ENCODE measurements at regions not wholly inside any gene's neighbourhood (a gene's known extent, or its start where the extent isn't known, plus 50 kb on each side); places are given as distances from the start of the nearest gene placed in this dataset.

DNA sequence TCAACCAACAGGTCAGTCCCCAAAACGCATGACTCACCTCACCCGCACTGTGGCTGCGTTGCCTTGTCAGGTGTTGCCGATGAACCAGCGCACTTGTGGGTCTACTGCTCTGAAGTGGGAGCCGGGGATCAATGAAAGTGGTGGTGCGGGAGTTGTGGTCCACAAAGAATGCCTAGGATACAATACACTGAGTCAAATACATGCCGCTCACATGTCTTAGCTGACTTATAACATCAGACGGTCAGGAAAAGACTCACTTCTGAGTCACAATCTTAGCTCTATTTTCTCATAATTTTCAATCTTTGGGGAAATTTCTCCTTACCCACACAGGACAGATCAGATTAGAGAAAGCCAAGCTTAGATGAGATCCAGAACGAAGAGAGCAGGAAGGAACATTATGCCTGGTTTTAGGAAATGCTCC, 107.1 kb upstream of the STK17B start:
- Histone ChIP-seq H3K36me3 (replicated peaks in 1 of 2; ENCODE audit: control extremely low read depth in 1 of 2, control insufficient read depth in 1 of 2, extremely low read depth in 1 of 2, insufficient read depth in 2 of 2, low read length in 1 of 2) (no peaks in the 10 kb centered on the region), H2AFZ (ENCODE audit: insufficient read depth, low read depth, low read length, poor library complexity, severe bottlenecking) (no peak overlapping the region), H4K20me1 (ENCODE audit: control insufficient read depth, insufficient read depth, low read length, poor library complexity, severe bottlenecking) (no peaks in the 10 kb centered on the region), H3K4me3 (ENCODE audit: control extremely low read depth in 1 of 5, extremely low read depth in 1 of 5, insufficient read depth in 1 of 5, low read depth in 2 of 5, low read length in 4 of 5) (no peak overlapping the region), H3K9ac (ENCODE audit: low read length) (no peak overlapping the region), H3K27ac (ENCODE audit: low read length in 2 of 2) (no peak overlapping the region), H3K4me1 (ENCODE audit: control insufficient read depth in 2 of 2, insufficient read depth in 2 of 2, low read length in 2 of 2) (peaks cover 40 to 43% of the 10 kb centered on the region in 2 donors), H3K79me2 (ENCODE audit: control insufficient read depth, insufficient read depth, low read length) (peaks cover 58% of the 10 kb centered on the region), H3K9me3 (ENCODE audit: control extremely low read depth in 1 of 3, control insufficient read depth in 2 of 3, insufficient read depth in 1 of 3, low read length in 2 of 3) (peaks cover 0 to 1% (median 0%) of the 10 kb centered on the region in 3 donors), H3K27me3 (replicated peaks in 1 of 4; ENCODE audit: control extremely low read depth in 1 of 4, control insufficient read depth in 3 of 4, insufficient read depth in 4 of 4, low read length in 3 of 4) (no peaks in the 10 kb centered on the region), H3K4me2 (replicated peaks; ENCODE audit: low read depth, low read length, poor library complexity, severe bottlenecking) (no peak overlapping the region)
- TF ChIP-seq EZH2 (IDR thresholded peaks at IDR 0.05; ENCODE audit: borderline replicate concordance, insufficient read depth, low read depth, low read length, poor library complexity, severe bottlenecking): no peak
- TF ChIP-seq, protein P1, sequence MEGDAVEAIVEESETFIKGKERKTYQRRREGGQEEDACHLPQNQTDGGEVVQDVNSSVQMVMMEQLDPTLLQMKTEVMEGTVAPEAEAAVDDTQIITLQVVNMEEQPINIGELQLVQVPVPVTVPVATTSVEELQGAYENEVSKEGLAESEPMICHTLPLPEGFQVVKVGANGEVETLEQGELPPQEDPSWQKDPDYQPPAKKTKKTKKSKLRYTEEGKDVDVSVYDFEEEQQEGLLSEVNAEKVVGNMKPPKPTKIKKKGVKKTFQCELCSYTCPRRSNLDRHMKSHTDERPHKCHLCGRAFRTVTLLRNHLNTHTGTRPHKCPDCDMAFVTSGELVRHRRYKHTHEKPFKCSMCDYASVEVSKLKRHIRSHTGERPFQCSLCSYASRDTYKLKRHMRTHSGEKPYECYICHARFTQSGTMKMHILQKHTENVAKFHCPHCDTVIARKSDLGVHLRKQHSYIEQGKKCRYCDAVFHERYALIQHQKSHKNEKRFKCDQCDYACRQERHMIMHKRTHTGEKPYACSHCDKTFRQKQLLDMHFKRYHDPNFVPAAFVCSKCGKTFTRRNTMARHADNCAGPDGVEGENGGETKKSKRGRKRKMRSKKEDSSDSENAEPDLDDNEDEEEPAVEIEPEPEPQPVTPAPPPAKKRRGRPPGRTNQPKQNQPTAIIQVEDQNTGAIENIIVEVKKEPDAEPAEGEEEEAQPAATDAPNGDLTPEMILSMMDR (IDR thresholded peaks at IDR 0.05): no peak
- Mint-ChIP-seq H3K27ac (no peak overlapping the region), H3K9me3 (ENCODE audit: insufficient read depth) (no peaks in the 10 kb centered on the region), H3K27me3 (no peaks in the 10 kb centered on the region), H3K4me3 (no peak overlapping the region), H3K4me1 (peaks cover 40% of the 10 kb centered on the region)
- ChIA-PET CTCF (interaction anchor here (0.7 to 7.0 kb wide), 18 partner anchors 13 to 200 kb away, joined by 3 to 109 read pairs (median 4); partner anchors contain the start of gene STK17B), POLR2A (interaction anchor here (1.2 kb wide), 1 partner anchor 199 kb away, joined by 5 read pairs; no protein-coding TSS in a partner anchor)
- 93% methylated on average over 8 of the region's 10 CpGs for WGBS (ENCODE audit: insufficient coverage)
- ATAC-seq (ENCODE audit: low read depth): no peak
- intact Hi-C loops (cut with micrococcal nuclease): no loop called here
- no peak for DNase-seq

DNA sequence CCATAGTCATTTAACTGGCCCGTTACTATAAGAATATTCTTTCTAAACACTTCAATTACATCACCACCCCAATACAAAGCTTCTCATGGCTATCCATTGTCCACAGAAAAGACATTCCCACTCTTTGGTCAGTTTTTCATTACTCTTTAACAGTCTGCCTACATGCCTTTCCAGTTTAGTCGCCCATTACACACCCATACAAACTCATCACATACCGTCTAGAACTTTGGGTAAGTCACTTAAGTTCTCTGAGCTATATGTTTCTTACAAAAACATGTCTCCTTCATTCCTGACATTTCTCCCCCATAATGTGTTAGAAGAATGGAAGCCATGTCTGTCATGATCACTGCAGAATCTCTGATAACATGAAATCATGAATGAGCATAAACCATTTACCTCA, 108.2 kb upstream of the STK17B start:
- peaks cover 33 to 37% of the 10 kb centered on the region in 2 donors for H3K4me1 ChIP-seq (ENCODE audit: control insufficient read depth in 2 of 2, insufficient read depth in 2 of 2, low read length in 2 of 2)
- intact Hi-C loops (cut with micrococcal nuclease): no loop called here
- DNase-seq (no peak), ATAC-seq (ENCODE audit: low read depth) (no peak)
- no peaks in the 10 kb centered on the region for H3K36me3 ChIP-seq (replicated peaks in 1 of 2; ENCODE audit: control extremely low read depth in 1 of 2, control insufficient read depth in 1 of 2, extremely low read depth in 1 of 2, insufficient read depth in 2 of 2, low read length in 1 of 2)
- H3K9me3 ChIP-seq (ENCODE audit: control extremely low read depth in 1 of 3, control insufficient read depth in 2 of 3, insufficient read depth in 1 of 3, low read length in 2 of 3): peaks cover 0 to 1% (median 0%) of the 10 kb centered on the region in 3 donors
- no peaks in the 10 kb centered on the region for H3K27me3 ChIP-seq (replicated peaks in 1 of 4; ENCODE audit: control extremely low read depth in 1 of 4, control insufficient read depth in 3 of 4, insufficient read depth in 4 of 4, low read length in 3 of 4)
- Mint-ChIP-seq H3K9me3 (ENCODE audit: insufficient read depth) (no peaks in the 10 kb centered on the region), H3K4me3 (no peak overlapping the region), H3K27ac (no peak overlapping the region), H3K4me1 (peaks cover 36% of the 10 kb centered on the region), H3K27me3 (no peaks in the 10 kb centered on the region)
- H3K27ac ChIP-seq (ENCODE audit: low read length in 2 of 2): no peak overlapping the region
- TF ChIP-seq, protein P1 (IDR thresholded peaks at IDR 0.05): no peak
- TF ChIP-seq EZH2 (IDR thresholded peaks at IDR 0.05; ENCODE audit: borderline replicate concordance, insufficient read depth, low read depth, low read length, poor library complexity, severe bottlenecking): no peak
- peaks cover 51% of the 10 kb centered on the region for H3K79me2 ChIP-seq (ENCODE audit: control insufficient read depth, insufficient read depth, low read length)
- 100% methylated on average over 2 of the region's 3 CpGs for WGBS (ENCODE audit: insufficient coverage)
- no peaks in the 10 kb centered on the region for H4K20me1 ChIP-seq (ENCODE audit: control insufficient read depth, insufficient read depth, low read length, poor library complexity, severe bottlenecking)
- ChIA-PET CTCF (interaction anchor here (0.7 to 7.0 kb wide), 11 partner anchors 12 to 201 kb away, joined by 3 to 109 read pairs (median 4); partner anchors contain the start of gene STK17B), POLR2A (interaction anchor here (1.2 kb wide), 1 partner anchor 200 kb away, joined by 5 read pairs; no protein-coding TSS in a partner anchor)
- no peak overlapping the region for H3K4me2 ChIP-seq (replicated peaks; ENCODE audit: low read depth, low read length, poor library complexity, severe bottlenecking)
- no peak overlapping the region for H3K9ac ChIP-seq (ENCODE audit: low read length)
- H3K4me3 ChIP-seq (ENCODE audit: control extremely low read depth in 1 of 5, extremely low read depth in 1 of 5, insufficient read depth in 1 of 5, low read depth in 2 of 5, low read length in 4 of 5): no peak overlapping the region
- H2AFZ ChIP-seq (ENCODE audit: insufficient read depth, low read depth, low read length, poor library complexity, severe bottlenecking): no peak overlapping the region
